Stimulated activated CD4-positive, alpha-beta T cell treated with anti-CD3 and anti-CD28 coated beads, TNF-alpha, amount 100 ng/mL, for 48 hours (primary cell): ENCODE measurements at regions not wholly inside any gene's neighbourhood (a gene's known extent, or its start where the extent isn't known, plus 50 kb on each side); places are given as distances from the start of the nearest gene placed in this dataset.
"Not testable (repeated sequence)": the region's sequence is repeated elsewhere in the genome, so short reads cannot be mapped to it uniquely, and the experiment has no call there.

Source experiments
- DNase-seq, 3 donors: peaks; one replicate each; pipeline ENCODE4 v3.0.0-alpha.2; 2020; ENCODE audit warnings: low read depth in 3 of 3

DNA sequence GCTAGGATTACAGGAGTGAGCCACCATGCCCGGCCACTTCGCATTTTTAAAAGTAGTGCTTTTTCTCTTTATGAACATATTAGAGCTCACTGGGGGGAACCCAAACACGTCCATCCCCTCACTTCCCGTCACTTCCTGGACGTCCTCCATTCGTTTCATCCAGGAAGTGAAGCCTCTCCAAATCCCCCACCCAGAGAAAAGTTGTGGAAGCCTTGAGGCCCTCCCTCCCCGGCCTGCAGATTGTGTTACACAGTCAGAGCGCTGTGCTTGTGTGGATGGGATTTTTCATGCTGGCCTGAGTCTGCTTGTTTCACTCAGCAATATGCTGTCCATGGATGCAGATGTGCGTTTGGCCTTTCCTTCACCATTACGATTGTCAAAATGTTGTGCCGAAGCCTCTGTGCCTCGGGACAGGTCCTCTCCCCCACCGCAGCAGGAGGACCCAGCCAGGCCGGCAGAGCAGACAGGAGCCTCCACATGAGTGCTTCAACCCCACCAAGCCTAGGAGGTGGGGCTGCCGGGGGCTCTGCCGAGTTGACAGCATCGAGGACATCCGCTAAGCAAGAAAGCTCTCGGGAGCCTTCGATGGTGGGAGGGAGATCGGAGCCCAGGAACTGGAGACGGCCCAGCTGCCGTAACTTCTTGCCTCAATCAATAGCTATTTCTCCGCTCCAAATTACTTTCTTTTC is 121.6 kb upstream of the PPP1R26 start:
- DNase-seq, result no peak

GRCh38 chr9:135358552-135358940 is 121.0 kb upstream of the PPP1R26 start:
- no peak for DNase-seq

DNA sequence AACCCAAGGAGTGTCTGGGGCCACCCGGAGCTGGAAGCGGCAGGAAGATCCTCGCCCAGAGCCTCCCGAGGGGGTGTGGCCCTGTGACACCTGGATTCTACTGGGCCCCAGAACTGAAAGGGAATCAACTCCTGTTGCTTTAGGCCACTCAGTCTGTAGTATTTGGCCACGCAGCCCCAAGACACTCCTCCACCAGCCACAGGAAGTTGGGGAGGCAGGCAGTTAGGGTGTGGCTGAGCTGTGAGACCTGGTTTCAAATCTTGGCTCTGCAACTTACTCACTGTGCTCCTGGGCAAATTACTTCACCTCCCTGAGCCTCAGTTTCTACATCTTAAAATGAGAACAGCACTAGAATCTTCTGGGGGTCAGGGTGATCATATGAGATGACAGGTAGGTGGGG is 119.8 kb upstream of the PPP1R26 start:
- DNase-seq, result no peak

- DNase-seq, result no peak
Observed at GRCh38 chr9:135360617-135361016, 119.0 kb upstream of the PPP1R26 start.

DNA sequence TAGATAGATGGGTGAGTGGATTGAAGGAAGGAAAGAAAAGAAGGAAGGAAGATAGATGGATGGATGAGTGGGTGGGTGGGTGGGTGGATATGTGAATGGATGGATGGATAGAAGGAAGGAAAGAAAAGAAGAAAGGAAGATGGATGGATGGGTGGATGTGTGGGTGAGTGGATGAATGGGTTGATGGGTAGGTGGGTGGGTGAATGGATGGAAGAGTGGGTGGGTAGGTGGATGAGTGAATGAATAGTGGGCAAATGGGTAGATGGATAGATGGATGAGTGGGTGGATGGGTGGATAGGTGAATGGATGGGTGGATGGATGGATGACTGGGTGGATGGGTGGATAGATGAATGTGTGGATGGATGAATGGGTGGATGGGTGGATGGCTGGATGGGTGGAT is 117.9 kb upstream of the PPP1R26 start:
- DNase-seq, result not testable (repeated sequence)

DNA sequence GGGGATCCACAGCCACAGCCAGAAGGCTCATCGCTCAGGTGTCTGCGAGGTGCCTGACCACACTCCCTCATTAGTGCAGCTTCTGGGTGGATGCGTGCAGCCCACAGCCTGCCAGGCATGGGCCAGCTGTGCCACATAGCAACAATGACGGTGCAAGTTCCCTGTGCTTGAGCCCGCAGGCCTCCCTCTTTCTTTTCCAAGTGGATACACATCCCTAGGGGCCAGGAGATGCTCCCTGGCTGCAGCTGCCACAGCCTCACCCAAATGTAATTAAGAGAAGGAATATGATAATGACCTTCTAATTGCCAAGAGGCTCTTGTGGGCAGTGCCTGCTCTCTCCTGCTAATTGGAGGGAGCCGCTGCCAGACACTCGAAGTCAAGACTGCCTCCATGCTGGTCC is 116.0 kb upstream of the PPP1R26 start:
- no peak for DNase-seq

DNA sequence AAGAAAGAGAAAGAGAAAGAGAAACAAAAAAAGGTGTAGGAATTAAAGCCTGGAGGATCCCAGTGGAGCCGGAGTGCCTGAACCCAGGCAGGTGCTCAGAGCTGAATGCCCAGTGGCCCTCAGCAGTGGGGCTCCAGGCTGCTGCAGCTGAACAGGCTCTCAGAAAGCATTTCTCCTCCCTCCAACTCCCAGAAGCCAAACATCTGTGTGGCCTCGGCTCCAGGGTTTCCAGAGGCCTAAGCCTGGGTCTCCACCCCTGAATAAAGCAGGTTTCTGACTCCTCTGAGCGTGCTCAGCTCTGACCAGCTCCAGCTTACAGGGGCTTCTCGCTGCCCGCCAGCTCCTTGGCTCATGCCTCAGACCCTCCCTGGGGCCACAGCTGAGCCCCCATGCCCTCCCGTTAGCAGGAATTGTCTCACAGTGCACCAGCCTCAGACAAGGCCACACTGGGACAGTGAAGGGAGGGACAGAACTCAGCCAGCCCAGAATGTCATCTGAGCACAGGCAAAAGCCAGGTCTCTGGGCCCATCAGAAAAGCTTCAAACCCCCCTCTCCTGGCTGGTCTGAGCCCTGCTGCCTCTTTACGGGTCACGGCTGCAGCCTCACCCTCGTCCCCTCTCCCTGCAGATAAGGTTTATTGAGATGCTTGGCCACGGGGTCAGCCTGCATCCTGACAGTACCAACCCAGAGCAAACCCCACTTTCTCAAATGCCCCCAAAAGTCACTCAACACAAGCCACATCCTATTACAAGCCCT is 114.4 kb upstream of the PPP1R26 start:
- no peak for DNase-seq

DNA sequence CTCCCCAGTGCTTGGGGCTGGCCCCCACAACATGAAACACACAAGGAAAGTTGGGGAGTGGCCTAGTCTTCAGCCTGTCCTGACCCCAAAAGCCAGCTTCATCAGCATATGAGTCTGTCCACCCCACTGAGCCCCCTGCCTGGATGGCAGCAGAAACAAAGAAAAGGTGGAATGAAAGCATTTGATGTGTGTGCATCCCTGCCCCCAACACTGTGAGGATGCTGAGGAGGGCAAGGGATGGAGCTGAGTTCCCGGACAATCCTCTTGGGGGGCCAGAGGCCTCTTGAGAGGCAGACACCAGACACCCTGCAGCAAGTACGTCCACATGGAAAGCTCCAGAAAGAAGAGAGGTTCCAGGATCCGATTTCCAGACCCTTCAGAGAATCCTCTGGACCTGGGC is 113.5 kb upstream of the PPP1R26 start:
- DNase-seq, result no peak

- DNase-seq, result no peak
Observed at GRCh38 chr9:135369412-135369990, 110.1 kb upstream of the PPP1R26 start.

- DNase-seq, result no peak
Observed at GRCh38 chr9:135370411-135371375, 108.9 kb upstream of the PPP1R26 start.

- DNase-seq, result no peak
Observed at GRCh38 chr9:135371535-135371934, 108.0 kb upstream of the PPP1R26 start.

DNA sequence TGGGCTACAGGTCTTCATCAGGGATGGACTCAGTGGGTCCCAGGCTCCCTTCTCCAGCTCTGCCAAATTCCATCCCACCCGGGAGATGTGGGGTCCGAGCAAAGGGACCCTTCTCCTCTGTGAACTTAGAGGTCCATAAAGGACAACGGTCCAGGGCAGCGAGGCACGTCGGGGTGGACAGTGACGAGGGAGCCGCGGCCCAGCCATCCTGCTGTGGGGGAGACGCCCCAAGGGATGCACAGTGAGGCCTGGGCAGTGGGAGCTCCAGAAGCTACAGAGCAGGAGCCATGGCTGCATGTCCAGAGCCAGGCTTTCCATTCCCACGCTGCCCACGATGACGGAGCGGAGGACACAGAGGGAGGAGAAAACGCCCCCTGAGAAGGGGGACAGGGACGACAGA is 107.5 kb upstream of the PPP1R26 start:
- DNase-seq, result no peak

- DNase-seq, result no peak
Observed at GRCh38 chr9:135372501-135373008, 107.0 kb upstream of the PPP1R26 start.

GRCh38 chr9:135373151-135373685 is 106.4 kb upstream of the PPP1R26 start:
- no peak for DNase-seq

- DNase-seq, result no peak
Observed at GRCh38 chr9:135373820-135374219, 105.8 kb upstream of the PPP1R26 start.

DNA sequence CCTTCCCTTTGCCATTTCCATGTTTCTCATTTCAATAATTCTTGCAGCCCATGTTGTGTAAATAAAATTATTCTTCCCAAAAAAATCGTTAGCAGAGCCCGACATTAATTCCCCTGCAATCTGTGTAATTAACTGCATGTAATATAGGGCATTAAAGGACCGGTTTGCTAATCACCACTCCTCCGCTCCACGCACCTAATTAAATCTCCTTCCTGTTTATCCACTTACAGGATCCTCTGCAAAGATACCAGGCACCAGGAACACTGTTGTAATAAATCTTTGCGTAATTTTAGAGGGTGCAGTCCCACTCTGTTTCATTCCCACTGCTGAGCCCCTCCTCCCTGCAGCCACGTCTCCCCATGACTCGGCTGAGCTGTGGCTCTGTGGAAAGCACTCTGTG is 105.0 kb upstream of the PPP1R26 start:
- DNase-seq, result no peak

DNA sequence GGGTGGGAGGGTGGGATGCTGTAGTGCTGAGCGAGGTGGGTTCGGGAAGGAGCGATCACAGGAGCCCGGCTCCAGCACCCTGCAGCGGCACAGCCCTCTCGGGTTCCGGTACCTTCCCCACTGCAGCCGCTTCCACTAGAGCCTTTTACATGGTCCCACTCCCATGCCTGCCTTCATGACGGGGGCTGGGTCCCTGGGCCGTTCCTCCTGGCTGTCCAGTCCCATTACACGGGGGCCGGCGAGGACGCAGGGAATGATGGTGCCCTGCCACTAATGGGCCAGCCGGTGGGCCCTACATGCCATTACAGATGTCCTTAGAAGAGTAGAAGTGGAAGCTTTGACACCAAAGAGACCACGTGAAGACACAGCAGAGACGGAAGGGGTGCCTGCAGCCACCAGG is 104.6 kb upstream of the PPP1R26 start:
- no peak for DNase-seq

DNA sequence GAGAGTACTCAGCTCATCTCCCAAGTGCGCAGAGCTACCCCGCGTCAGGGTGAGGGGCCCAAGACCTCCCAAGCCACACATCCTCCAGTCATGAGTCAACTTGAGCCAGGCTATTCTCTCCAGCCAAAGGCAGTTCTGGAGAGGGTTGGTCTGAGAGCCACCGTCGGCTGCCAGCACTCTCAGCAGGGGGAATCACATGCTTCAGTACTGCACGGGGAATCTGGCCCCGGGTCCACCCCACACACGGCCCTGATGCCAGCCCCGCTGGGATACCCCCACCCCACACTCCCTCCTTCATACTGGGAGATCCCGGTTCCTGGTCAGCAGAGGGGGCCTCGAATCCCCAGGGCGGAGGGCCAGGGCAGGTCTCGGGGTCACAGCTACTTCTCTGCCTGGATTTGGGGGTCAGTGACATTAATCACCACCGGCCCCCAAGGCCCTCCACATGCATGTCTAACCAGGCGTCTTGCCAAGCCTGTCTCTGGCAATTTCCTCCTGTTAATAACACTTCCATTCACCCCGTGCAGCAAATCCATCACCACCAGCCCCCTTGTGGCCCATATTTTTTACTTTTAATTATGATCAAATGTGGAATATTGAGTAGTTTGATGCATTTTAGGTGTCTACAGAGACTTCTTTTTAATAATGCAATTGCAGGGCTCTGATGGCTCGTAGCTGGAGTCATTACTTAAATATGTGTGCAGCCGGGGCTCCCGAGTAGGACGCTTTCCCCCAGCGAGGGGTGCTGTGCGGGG is 102.9 kb upstream of the PPP1R26 start:
- DNase-seq, result no peak

- no peak for DNase-seq
Observed at GRCh38 chr9:135377431-135377830, 102.2 kb upstream of the PPP1R26 start.

DNA sequence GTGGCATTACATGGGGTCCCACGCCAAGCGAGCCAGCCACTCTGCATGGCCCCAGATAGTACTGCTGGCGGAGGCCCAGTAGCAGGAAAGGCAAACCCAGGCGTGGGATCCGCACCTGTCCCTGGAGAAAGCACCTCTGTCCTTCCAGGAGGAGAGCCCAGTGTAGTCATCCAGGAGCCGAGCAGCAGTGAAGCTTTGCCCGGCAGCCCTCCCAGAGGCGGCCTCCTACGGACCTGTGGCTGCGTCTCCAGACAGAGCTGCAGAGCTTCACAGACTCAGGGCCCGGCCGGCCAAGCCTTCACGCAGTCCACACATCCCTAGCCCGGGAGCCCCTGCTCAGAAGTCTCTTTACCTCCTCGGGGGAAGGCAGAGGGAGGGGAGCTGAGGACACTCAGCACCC is 100.8 kb upstream of the PPP1R26 start:
- no peak for DNase-seq
